GM18907 (cell line): ENCODE measurements at regions not wholly inside any gene's neighbourhood (a gene's known extent, or its start where the extent isn't known, plus 50 kb on each side); places are given as distances from the start of the nearest gene placed in this dataset.

Experiments
- ATAC-seq: cut with Tn5 transposase; IDR thresholded peaks from one replicate; pipeline ENCODE4 v1.9.1; 2021; ENCODE audit warnings: mild to moderate bottlenecking, moderate library complexity; ENCODE audit not compliant: unreplicated experiment

GRCh38 chr11:107151158-107151557, 132.9 kb upstream of the GUCY1A2 start:
- no peak for ATAC-seq

GRCh38 chr11:107140983-107141382, 122.7 kb upstream of the GUCY1A2 start:
- ATAC-seq, result no peak

- ATAC-seq, result no peak
Observed at GRCh38 chr11:107139396-107139795, 121.1 kb upstream of the GUCY1A2 start.

- ATAC-seq, result no peak
Observed at GRCh38 chr11:107136892-107137291, 118.6 kb upstream of the GUCY1A2 start.

- no peak for ATAC-seq
Observed at GRCh38 chr11:107131756-107132155, 113.5 kb upstream of the GUCY1A2 start.

GRCh38 chr11:107123022-107123421, 104.7 kb upstream of the GUCY1A2 start:
- ATAC-seq, result no peak

- no peak for ATAC-seq
Observed at GRCh38 chr11:107118025-107118720, 99.9 kb upstream of the GUCY1A2 start.

- ATAC-seq, result no peak
Observed at GRCh38 chr11:107116358-107116757, 98.1 kb upstream of the GUCY1A2 start.

- no peak for ATAC-seq
Observed at GRCh38 chr11:107102692-107103477, 84.6 kb upstream of the GUCY1A2 start.

- no peak for ATAC-seq
Observed at GRCh38 chr11:107092667-107093066, 74.4 kb upstream of the GUCY1A2 start.

- ATAC-seq, result no peak
Observed at GRCh38 chr11:107078375-107078774, 60.1 kb upstream of the GUCY1A2 start.

- ATAC-seq, result no peak
Observed at GRCh38 chr11:107076832-107077231, 58.6 kb upstream of the GUCY1A2 start.

- no peak for ATAC-seq
Observed at GRCh38 chr11:107071129-107071528, 52.9 kb upstream of the GUCY1A2 start.
